Glomerular visceral epithelial cell (primary cell): ENCODE measurements at regions not wholly inside any gene's neighbourhood (a gene's known extent, or its start where the extent isn't known, plus 50 kb on each side); places are given as distances from the start of the nearest gene placed in this dataset.
"Not testable (repeated sequence)": the region's sequence is repeated elsewhere in the genome, so short reads cannot be mapped to it uniquely, and the experiment has no call there.

Experiments
- DNase-seq: peaks from one replicate; pipeline ENCODE4 v3.0.0-alpha.2; 2016; ENCODE audit errors: extremely low spot score

GRCh38 chr10:50999163-50999562 lies 75.1 kb upstream of the PRKG1 start:
- DNase-seq: no peak

DNA sequence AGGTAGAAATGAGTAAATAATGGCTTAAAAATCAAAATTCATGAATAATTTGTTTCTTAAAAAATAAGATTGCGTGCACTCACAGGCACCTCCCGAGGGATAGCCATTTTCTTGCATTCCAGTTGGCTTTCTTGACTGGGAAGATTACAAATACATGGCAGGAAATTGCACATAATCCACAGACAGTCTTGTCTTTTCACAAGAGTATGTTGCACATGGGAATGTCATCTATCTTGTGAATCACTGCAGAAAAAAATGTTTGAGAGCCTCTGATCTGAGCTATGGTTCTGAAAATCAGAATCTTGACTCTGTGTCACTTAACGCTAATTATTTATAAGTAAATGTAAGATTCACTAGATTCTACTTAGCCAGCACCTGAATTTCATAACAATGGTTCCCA lies 74.1 kb upstream of the PRKG1 start:
- no peak for DNase-seq

- no peak for DNase-seq
These were observed 73.3 kb upstream of the PRKG1 start for GRCh38 chr10:51000976-51001375.

DNA sequence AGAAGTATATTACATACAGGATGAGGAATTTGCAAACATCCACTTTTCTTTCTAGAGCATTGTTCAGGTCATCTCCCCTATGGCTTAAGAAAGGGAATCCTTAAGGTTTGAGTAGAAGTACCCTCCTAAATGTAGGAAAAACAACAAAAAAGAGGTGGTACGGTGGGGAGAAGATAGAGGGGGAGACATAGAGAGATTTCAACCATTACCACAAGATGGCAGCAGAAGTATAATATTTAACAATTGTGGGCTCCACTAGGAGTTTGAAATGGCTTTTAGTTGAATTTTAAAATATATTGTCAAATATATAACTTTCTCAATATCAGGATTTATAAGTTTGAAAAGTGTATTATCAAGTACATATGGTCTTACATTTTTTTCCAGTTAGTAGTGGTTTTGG lies 72.7 kb upstream of the PRKG1 start:
- peak; percentile 7 for DNase-seq

- no peak for DNase-seq
These were observed 71.8 kb upstream of the PRKG1 start for GRCh38 chr10:51002469-51002868.

GRCh38 chr10:51004776-51005175 lies 69.5 kb upstream of the PRKG1 start:
- no peak for DNase-seq

DNA sequence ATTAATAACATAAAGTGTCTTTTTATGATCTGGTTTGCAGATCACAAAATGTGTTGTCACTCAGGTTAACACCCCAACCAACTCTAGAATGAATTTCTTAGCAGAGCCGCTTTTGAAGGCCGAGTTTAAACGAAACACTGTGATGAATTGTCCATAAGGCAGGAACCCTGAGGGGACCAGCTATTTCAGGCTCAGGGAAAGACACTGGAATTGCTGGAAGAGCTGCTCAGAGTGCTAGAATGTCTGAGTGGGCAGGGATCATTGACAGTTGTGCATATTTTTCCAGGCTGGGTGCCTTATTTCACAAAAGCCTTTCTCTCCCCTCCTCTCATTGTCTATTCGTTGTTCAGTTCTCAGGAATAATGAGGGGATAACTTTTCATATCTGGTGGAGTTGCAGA lies 68.7 kb upstream of the PRKG1 start:
- DNase-seq: no peak

DNA sequence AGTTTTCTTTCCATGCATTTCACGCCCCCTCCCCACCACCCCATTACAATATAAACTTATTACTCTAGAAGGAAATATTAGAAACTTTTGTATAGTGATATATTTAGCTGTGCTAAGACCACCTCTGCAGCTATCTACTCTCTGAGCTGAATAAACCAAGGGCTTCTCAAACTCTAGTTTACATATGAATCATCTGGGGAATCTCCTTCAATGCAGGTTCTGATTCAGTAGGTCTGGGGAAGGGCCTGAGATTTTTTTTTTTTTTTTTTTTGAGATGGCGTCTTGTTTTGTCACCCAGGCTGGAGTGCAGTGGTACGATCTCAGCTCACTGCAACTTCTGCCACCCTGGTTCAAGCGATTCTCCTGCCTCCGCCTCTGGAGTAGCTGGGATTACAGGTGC lies 67.6 kb upstream of the PRKG1 start:
- no peak for DNase-seq

DNA sequence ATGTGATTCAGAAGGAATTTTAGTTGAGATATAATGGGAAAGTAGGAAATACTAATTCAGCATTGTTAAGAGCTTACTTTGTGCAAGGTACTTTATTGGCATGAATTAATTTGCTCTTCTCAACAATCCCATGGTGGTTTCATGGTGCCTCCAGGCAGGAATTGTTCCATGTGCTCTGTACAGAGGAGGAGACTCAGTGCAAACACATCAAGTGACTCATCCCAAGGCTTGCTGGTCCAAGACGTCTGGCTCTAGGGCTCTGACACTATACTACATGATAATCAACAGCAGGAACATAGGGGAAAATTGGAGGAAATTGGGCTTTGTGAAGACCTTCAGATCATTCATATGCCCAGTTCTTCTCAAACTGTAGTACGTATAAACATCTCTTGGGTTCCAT lies 66.5 kb upstream of the PRKG1 start:
- no peak for DNase-seq

- no peak for DNase-seq
These were observed 65.9 kb upstream of the PRKG1 start for GRCh38 chr10:51008346-51008745.

DNA sequence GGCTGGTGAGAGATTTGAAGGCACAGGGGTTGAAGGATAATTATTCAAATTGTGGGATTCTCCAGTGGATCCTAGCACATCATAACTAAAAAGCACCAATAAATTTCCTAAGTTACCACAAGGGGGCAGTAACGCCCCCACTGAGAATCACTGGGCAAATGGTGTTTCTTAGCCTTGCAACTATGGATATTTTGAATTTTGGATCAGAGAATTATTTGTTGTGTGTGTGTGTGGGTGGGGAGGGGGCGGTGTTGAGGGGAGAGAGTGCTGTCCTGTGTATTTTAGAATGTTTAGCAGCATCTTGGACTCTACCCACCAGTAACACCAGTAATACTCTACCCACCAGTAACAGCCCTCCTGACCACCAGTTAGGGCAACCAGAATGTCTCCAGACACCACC lies 63.3 kb upstream of the PRKG1 start:
- DNase-seq: peak; percentile 47

DNA sequence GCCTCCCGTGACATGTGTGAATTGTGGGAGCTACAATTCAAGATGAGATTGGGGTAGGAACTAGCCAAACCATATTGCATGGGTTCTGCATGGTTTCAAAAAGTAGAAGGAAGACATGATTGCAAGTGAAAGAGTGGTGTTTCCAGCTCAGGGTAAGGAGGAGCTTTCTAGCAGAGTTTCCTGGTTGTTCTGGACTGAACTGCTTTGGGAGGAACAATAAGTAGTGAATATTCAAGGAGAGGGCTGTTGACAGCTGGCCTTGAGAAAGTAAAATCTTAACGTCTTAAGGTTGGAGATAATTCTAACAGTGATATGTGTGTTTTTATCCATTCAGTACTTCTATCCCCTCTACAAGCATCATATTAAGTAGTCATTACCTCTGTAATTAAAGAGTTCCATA lies 62.2 kb upstream of the PRKG1 start:
- DNase-seq: no peak

- no peak for DNase-seq
These were observed 59.5 kb upstream of the PRKG1 start for GRCh38 chr10:51014680-51015389.

DNA sequence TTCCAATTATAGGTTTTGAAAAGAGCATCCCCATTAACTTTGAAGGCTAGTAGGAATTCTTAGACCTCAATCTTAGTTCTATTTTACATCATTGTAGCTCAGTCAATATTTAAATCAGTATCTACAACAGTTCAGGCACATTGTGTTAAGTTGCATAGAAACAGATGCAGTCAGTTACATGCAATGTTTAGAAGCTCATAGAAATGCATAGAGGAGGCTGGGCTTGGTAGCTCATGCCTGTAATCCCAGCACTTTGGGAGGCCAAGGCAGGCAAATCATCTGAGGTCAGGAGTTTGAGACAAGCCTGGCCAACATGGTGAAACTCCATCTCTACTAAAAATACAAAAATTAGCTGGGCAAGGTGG lies 58.9 kb upstream of the PRKG1 start:
- not testable (repeated sequence) for DNase-seq

DNA sequence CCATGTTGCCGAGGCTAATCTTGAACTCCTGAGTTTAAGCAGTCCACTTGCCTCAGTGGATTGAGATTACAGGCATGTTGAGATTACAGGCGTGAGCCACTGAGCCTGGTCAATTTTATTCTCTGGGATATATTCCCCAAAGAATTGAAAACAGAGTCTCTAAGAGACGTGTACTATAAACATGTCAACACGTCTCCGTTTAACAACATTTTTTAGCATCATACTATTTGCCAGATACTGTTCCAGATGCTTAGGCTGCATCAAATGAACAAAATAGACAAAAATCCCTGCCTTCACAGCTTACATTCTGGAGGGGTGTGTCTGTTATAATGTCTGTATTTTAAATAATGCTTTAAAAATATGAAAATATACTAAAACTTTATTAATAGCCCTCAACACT lies 54.1 kb upstream of the PRKG1 start:
- DNase-seq: no peak

- no peak for DNase-seq
These were observed 51.2 kb upstream of the PRKG1 start for GRCh38 chr10:51022933-51023585.

GRCh38 chr10:51023636-51024035 lies 50.7 kb upstream of the PRKG1 start:
- no peak for DNase-seq
